HG02588 (cell line): ENCODE measurements at regions not wholly inside any gene's neighbourhood (a gene's known extent, or its start where the extent isn't known, plus 50 kb on each side); places are given as distances from the start of the nearest gene placed in this dataset.

Experiments used
- ATAC-seq: cut with Tn5 transposase; IDR thresholded peaks from one replicate; pipeline ENCODE4 v1.9.1; 2021; ENCODE audit warnings: mild to moderate bottlenecking, moderate library complexity; ENCODE audit not compliant: unreplicated experiment

- no peak for ATAC-seq
Measured at GRCh38 chr9:13901176-13901575, 412.8 kb downstream of the NFIB start.

- no peak for ATAC-seq
Measured at GRCh38 chr9:13900449-13900848, 413.5 kb downstream of the NFIB start.

DNA sequence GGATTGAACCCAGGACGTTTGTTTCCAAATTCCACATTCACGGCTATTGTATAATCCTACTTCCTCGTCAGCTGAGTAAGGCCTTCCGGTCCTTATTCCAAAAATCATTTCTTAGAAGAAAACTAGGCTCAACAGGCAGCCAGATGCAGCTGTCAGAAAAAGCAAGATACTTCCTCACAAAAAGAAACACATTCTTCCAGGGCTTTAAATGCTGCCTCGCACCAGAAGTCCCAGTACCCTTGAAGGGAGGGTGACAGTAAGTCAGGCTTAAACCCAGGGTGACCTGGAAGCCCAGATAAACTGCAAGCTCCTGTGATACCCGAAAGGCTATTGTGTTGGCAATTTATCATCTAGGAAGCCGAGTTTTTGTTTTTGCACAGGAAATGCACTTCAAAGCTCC lies 414.0 kb downstream of the NFIB start:
- no peak for ATAC-seq

DNA sequence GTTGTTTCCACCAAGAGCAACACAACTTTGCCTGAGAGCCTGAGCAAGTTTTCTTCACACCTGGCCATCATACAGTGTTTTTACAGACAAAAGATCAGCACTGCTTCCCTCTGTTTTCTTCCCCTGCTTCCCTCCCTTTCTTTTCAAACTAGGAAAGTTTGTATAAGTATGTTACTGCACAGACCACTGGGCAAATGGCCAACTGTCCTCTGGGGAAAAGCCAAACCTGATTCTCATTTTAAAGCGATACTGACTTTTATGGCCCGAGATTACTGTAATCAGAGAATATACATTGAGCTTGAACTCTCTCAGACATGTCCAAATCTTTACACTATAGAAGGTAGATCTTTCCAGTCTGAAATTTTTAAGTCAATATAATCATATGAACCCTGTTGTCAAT lies 415.0 kb downstream of the NFIB start:
- no peak for ATAC-seq

DNA sequence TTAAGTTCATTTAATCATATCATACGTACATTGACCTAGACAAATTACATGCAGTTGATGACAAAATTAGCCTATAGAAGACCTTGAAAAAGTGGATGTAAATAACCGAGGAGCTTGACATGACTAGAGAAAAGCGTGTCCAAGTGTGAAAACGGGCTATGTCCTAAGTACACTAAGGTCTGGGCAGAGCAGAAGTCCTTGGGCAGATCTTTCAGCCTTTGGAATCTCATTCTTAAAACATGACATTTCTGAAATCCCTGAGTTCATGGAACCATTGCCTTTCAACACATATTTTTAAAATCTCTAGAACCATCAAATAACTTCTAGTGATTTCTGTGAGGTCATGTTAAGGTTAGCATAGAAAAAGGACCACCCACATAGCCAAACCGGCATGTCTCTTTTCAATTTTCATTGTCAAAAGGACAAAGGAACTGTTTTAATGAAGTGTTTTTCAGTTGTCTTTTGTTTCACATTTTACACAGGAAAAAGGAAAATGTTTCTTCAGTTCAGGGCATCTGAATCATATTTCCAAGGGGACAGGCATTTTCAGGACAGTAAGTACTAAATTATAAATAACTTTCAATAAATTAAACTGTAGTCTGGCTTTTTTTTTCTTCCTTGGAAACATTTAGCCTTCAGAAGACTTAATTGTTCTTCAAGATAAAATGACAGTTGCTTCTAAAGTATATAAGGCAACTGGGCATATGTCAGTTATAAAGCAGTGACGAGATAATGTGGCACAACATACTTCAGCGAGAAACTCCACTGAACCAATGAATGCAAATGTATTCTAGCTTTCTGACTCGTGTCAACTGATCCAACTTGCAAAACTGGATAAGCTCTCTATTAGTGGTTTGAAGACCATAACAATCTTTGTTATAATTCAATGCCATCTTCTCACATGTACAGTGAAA lies 416.8 kb downstream of the NFIB start:
- no peak for ATAC-seq

DNA sequence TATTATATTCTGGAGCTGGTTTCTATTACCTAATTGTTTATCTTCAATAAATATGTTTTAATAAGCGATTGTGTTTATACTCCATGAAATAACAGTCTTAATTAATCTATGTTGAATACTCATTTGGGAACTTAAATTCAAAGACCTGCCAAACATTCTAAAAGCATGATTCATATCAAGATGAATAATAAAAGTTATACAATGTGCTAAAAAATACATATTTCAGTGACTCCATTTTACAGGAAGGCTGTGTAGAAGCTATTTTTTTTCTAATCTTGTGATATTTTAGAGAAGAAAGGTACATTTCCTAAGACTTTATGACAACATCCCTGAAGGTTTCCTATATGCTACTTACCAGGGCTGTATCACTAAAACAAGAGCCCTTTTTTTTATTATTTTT lies 417.9 kb downstream of the NFIB start:
- no peak for ATAC-seq

- ATAC-seq, result no peak
Measured at GRCh38 chr9:13885258-13885657, 428.7 kb downstream of the NFIB start.

DNA sequence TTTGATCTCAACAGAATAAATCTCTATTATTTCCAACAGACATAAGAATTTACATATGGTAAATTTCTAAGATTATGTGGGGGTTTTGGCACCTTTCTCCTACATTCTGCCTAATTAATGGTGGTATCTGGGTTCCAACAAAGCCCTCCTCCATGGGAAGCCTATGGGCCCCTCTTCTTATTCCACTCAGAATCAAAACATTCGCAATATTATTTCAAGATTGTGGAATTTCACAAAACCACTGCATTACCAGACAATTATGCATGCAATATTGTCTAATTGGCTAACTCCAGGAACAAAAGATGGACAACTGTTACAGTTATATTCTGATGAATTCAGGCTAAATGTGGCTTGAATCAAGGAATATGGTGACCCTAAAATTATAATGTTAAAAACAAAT lies 434.0 kb downstream of the NFIB start:
- ATAC-seq, result no peak

GRCh38 chr9:13879011-13879410 lies 434.9 kb downstream of the NFIB start:
- ATAC-seq, result no peak

DNA sequence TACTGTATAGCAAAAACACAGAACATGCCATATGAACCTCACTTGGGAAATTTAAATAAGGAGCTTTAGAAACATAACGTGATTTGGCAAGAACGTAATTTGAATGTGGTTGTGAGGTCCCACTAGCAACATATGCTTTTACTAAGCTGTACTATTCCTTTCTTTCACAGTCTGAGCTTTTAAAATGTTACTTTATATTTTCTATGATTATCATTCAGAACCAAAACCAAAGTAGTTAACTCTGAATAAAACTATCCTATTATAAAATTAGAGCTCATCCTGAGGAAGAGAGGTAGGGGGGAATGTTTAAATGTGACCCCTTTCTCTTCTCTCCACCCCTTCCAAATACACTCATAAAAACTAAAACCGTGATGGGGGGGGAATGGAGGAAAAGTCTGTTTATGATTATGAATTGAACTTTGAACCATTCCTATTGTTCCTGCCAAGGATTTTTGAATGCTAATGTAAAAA lies 435.7 kb downstream of the NFIB start:
- no peak for ATAC-seq

GRCh38 chr9:13876741-13877140 lies 437.2 kb downstream of the NFIB start:
- no peak for ATAC-seq

DNA sequence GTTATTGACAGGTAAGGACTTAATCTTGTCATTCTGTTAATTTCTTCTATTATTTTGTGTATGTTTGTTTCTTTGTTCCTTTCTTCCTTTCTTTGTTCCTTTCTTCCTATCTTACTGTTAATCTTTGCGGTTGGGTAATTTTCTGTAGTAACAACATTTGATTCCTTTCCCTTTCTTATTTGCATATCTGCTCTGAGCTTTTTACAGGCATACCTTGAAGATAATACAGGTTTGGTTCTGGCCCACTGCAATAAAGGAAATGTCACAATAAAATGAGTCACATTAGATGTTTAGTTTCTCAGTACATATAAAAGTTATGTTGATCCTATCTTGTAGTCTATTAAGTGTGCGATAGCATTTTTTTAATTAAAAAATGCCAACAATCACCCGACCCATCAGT lies 440.7 kb downstream of the NFIB start:
- no peak for ATAC-seq

- no peak for ATAC-seq
Measured at GRCh38 chr9:13868336-13868735, 445.6 kb downstream of the NFIB start.

DNA sequence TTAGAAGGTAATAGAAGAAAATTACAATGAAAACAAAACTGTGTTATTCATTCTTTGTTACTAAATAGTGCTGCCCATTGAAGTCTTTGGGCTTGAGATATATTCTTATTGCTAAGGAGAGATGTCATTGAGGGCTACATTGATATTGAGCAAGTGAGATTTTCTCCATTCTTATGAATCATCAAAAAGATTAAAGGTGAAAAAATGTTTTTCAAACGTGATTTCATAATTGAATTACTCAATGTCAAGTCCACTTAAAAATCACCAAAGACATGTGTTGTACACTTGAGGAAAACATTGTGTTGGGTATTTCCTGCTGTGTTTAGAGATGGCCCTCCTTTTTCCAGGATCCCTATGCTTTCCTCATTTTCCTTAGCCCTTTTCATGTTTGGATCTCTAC lies 448.1 kb downstream of the NFIB start:
- no peak for ATAC-seq

DNA sequence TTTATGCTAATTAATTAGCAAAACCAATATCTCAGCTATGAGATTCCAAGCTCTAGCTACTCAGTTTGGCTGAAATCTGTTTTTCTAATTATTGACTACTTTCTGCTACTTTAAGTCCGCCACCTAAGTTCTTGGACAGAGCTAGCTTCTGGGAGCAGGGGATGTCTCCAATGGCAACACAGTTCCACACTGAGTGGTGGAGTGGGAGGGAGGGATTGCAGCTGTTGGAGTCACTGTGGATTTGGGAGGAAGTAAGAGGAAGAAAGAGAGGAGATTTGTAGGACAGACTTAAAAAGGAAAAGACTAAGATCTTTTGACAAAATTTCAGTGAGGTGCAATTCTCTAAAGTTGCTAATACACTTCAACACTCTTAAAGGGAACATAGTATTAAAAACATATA lies 450.8 kb downstream of the NFIB start:
- ATAC-seq, result no peak

- no peak for ATAC-seq
Measured at GRCh38 chr9:13862654-13863053, 451.3 kb downstream of the NFIB start.

GRCh38 chr9:13860946-13861640 lies 452.8 kb downstream of the NFIB start:
- ATAC-seq, result no peak

GRCh38 chr9:13860019-13860418 lies 453.9 kb downstream of the NFIB start:
- no peak for ATAC-seq

- ATAC-seq, result no peak
Measured at GRCh38 chr9:13857521-13857920, 456.4 kb downstream of the NFIB start.

GRCh38 chr9:13847270-13847669 lies 466.7 kb downstream of the NFIB start:
- no peak for ATAC-seq

- no peak for ATAC-seq
Measured at GRCh38 chr9:13845460-13845859, 468.5 kb downstream of the NFIB start.
